ENCODE measurements at regions not wholly inside any gene's neighbourhood (a gene's known extent, or its start where the extent isn't known, plus 50 kb on each side); places are given as distances from the start of the nearest gene placed in this dataset.
"Not testable (repeated sequence)": the region's sequence is repeated elsewhere in the genome, so short reads cannot be mapped to it uniquely, and the experiment has no call there.

GRCh38 chr15:98088307-98088945 is 127.9 kb downstream of the ARRDC4 start:
- not testable (repeated sequence) for DNase-seq (ENCODE audit: low spot score)

- not testable (repeated sequence) for DNase-seq (ENCODE audit: low spot score)
Observed at GRCh38 chr15:98089352-98089751, 128.8 kb downstream of the ARRDC4 start.

- DNase-seq (ENCODE audit: low spot score): not testable (repeated sequence)
Observed at GRCh38 chr15:98097986-98098385, 137.5 kb downstream of the ARRDC4 start.

- not testable (repeated sequence) for DNase-seq (ENCODE audit: low spot score)
Observed at GRCh38 chr15:98100606-98101005, 140.1 kb downstream of the ARRDC4 start.

GRCh38 chr15:98103570-98103969 is 143.1 kb downstream of the ARRDC4 start:
- no peak for DNase-seq (ENCODE audit: low spot score)

- DNase-seq (ENCODE audit: low spot score): not testable (repeated sequence)
Observed at GRCh38 chr15:98104386-98105151, 144.1 kb downstream of the ARRDC4 start.

- not testable (repeated sequence) for DNase-seq (ENCODE audit: low spot score)
Observed at GRCh38 chr15:98106615-98107194, 146.2 kb downstream of the ARRDC4 start.

- no peak for DNase-seq (ENCODE audit: low spot score)
Observed at GRCh38 chr15:98111806-98112205, 151.3 kb downstream of the ARRDC4 start.

GRCh38 chr15:98113327-98113726 is 152.8 kb downstream of the ARRDC4 start:
- DNase-seq (ENCODE audit: low spot score): no peak

GRCh38 chr15:98120561-98120960 is 160.1 kb downstream of the ARRDC4 start:
- no peak for DNase-seq (ENCODE audit: low spot score)

GRCh38 chr15:98121536-98121935 is 161.0 kb downstream of the ARRDC4 start:
- DNase-seq (ENCODE audit: low spot score): no peak

GRCh38 chr15:98121957-98122356 is 161.5 kb downstream of the ARRDC4 start:
- DNase-seq (ENCODE audit: low spot score): no peak

GRCh38 chr15:98123297-98123696 is 162.8 kb downstream of the ARRDC4 start:
- no peak for DNase-seq (ENCODE audit: low spot score)

- no peak for DNase-seq (ENCODE audit: low spot score)
Observed at GRCh38 chr15:98123834-98124233, 163.3 kb downstream of the ARRDC4 start.

GRCh38 chr15:98124581-98124980 is 164.1 kb downstream of the ARRDC4 start:
- no peak for DNase-seq (ENCODE audit: low spot score)

- DNase-seq (ENCODE audit: low spot score): no peak
Observed at GRCh38 chr15:98126326-98127085, 166.0 kb downstream of the ARRDC4 start.

- no peak for DNase-seq (ENCODE audit: low spot score)
Observed at GRCh38 chr15:98127586-98127985, 167.1 kb downstream of the ARRDC4 start.

- DNase-seq (ENCODE audit: low spot score): no peak
Observed at GRCh38 chr15:98131924-98132323, 171.4 kb downstream of the ARRDC4 start.

GRCh38 chr15:98134905-98135304 is 174.4 kb downstream of the ARRDC4 start:
- no peak for DNase-seq (ENCODE audit: low spot score)

GRCh38 chr15:98138910-98139309 is 178.4 kb downstream of the ARRDC4 start:
- DNase-seq (ENCODE audit: low spot score): no peak

GRCh38 chr15:98139337-98139736 is 178.8 kb downstream of the ARRDC4 start:
- DNase-seq (ENCODE audit: low spot score): no peak

- no peak for DNase-seq (ENCODE audit: low spot score)
Observed at GRCh38 chr15:98142572-98142971, 182.1 kb downstream of the ARRDC4 start.
